ENCODE measurements at regions not wholly inside any gene's neighbourhood (a gene's known extent, or its start where the extent isn't known, plus 50 kb on each side); places are given as distances from the start of the nearest gene placed in this dataset.

DNA sequence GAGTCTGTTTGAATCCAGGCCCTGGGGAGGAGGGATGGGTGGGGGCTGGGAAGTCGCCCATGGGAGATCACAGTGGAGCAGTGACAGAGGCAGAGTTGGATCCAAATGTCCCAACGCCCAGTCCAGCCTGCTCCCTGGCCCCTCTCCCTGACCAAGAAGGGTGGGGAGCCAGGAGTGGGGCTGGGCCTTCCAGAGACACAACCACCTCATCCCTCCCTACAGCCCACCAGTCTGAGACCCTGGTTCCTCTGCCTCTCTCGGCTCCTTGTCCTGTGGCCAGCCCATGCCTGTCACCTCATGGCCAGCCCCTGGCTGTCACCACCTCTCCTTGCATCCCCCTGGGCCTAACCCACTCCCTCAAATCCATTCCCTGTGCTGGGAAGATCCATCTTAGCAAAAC lies 71.2 kb upstream of the PRR5 start:
- TF ChIP-seq CREB1 (CRISPR knock-in tag; IDR thresholded peaks at IDR 0.05) (no peak), TEAD4 (CRISPR knock-in tag; IDR thresholded peaks at IDR 0.05) (no peak)
- TF ChIP-seq, protein P1, sequence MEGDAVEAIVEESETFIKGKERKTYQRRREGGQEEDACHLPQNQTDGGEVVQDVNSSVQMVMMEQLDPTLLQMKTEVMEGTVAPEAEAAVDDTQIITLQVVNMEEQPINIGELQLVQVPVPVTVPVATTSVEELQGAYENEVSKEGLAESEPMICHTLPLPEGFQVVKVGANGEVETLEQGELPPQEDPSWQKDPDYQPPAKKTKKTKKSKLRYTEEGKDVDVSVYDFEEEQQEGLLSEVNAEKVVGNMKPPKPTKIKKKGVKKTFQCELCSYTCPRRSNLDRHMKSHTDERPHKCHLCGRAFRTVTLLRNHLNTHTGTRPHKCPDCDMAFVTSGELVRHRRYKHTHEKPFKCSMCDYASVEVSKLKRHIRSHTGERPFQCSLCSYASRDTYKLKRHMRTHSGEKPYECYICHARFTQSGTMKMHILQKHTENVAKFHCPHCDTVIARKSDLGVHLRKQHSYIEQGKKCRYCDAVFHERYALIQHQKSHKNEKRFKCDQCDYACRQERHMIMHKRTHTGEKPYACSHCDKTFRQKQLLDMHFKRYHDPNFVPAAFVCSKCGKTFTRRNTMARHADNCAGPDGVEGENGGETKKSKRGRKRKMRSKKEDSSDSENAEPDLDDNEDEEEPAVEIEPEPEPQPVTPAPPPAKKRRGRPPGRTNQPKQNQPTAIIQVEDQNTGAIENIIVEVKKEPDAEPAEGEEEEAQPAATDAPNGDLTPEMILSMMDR (IDR thresholded peaks at IDR 0.05): no peak
- TF ChIP-seq, protein P2, sequence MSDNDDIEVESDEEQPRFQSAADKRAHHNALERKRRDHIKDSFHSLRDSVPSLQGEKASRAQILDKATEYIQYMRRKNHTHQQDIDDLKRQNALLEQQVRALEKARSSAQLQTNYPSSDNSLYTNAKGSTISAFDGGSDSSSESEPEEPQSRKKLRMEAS (CRISPR knock-in tag; IDR thresholded peaks at IDR 0.05): no peak

Measured in WTC11 (cell line).